GM08714 (cell line): ENCODE measurements at regions not wholly inside any gene's neighbourhood (a gene's known extent, or its start where the extent isn't known, plus 50 kb on each side); places are given as distances from the start of the nearest gene placed in this dataset.
"Not testable (repeated sequence)": the region's sequence is repeated elsewhere in the genome, so short reads cannot be mapped to it uniquely, and the experiment has no call there.

Source experiments
- H3K4me3 ChIP-seq: fragments of 200-500 bp; sonication (Bioruptor generic); 2 replicates; pipeline ENCODE4 v1.5.1; 2014; ENCODE audit warnings: mild to moderate bottlenecking, low read length, inconsistent platforms
- ZNF274 ChIP-seq: IDR thresholded peaks from 2 replicates; pipeline ENCODE4 v1.6.1; 2012; ENCODE audit warnings: mild to moderate bottlenecking, low read depth, low read length

DNA sequence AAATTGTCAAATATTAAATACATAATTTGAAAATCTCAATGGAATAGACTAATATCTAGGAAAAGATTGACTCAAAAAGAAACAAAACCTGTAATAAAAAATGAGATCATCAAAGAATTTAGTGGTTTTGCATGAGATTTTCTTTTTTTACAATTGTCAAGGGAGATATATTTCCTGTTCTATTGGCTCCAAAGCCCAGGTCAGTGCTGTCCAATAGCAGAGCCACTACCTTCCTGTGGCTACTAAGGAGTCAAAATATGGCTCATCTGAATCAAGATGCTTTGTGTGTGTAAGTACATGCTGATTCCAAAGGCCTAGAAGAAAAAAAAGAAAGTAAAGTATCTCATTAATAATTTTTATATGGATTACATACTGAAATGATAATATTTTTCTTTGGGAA is 191.9 kb downstream of the C7orf25 start:
- no peak overlapping the region for H3K4me3 ChIP-seq
- TF ChIP-seq ZNF274, result no peak

DNA sequence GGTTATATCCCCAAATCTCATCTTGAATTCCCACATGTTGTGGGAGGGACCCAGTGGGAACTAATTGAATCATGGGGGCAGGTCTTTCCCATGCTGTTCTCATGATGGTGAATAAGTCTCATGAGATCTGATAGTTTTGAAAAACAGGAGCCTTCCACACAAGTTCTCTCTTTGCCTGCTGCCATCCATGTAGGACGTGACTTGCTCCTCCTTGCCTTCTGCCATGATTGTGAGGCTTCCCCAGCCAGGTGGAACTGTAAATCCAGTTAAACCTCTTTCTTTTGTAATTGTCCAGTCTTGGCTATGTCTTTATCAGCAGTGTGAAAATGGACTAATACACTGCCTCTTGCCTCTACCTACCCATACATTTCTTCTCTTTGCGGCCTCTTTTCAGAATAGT is 193.4 kb downstream of the C7orf25 start:
- not testable (repeated sequence) for H3K4me3 ChIP-seq

DNA sequence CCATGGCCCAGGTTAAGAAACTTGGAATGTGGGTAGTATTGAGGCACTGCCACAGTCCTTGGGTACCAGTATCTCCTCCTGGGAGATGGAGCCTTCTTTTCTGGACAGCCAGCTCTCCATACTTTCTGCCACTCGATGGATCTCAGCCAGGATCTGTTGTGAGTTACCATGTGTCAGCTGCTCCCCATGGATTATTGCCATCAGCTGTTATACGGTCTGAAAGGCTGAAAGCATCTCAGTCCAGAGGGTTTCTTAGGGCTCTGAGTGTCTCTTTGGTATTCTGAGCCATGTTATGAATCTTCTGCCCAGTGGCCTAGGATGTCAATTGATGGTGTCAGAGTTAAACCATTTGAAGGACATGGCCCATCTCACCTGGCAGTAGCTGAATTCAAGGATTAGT is 197.5 kb downstream of the C7orf25 start:
- TF ChIP-seq ZNF274, result no peak
- H3K4me3 ChIP-seq, result no peak overlapping the region

DNA sequence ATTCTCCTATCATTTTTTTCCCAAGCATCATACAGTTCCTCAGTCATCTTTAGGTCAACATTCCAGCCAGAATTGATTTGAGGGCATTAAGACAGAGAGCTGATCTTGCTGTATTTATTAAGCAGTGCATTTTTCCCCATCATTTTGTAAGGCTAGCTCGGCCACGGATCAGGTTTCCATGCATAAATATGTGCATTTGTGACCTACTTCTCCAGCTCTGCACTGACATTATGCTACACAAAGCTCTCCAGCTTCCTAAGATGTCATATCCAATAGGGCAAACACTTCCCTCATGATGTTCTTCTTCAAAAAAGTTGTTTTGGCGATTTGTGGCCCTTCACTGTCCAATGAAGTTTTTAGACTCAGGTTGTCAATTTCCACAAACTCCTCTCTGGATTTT is 202.6 kb downstream of the C7orf25 start:
- no peak for TF ChIP-seq ZNF274
- H3K4me3 ChIP-seq, result no peak overlapping the region

DNA sequence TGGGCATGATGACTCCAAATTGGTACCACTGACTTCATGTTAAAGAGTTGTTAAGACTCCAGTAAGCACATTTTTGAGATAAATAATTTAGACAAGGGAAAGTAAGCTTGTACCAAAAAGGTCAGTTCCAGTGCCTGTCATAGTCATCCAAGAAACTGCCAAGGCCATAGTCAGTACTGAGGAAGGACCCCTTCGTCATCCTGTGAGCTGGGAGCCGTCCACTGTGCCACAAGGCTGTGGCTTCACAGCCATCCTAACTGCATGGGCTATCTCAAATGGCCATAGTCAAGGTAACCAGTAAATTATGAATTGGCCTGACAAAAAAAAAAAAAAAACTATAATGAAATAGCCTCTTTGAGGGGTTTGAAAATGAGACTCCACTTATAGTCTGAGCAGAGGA is 207.2 kb downstream of the C7orf25 start:
- TF ChIP-seq ZNF274, result no peak
- H3K4me3 ChIP-seq, result no peak overlapping the region

DNA sequence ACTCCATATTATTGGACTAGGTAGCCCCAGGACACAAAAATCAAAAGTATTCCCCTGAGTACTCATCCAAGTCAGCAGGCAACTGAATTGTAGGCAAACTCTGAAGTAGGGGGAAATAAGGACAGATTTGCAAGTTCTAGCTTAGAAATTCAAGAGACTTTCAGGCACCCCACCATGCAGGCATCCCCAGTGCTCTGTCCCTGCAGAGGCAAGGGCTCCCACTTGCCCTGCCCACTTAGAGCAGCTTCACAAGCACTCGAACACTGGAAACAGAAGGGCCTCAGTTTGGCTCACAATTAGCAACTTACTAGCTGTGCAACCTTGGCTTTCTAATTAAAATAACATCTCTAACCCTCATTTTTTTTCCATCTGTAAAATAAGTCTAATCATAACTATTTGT is 209.2 kb downstream of the C7orf25 start:
- H3K4me3 ChIP-seq, result no peak overlapping the region
- TF ChIP-seq ZNF274, result no peak

GRCh38 chr7:42700406-42701327 is 211.2 kb downstream of the C7orf25 start:
- no peak for TF ChIP-seq ZNF274
- no peak overlapping the region for H3K4me3 ChIP-seq

DNA sequence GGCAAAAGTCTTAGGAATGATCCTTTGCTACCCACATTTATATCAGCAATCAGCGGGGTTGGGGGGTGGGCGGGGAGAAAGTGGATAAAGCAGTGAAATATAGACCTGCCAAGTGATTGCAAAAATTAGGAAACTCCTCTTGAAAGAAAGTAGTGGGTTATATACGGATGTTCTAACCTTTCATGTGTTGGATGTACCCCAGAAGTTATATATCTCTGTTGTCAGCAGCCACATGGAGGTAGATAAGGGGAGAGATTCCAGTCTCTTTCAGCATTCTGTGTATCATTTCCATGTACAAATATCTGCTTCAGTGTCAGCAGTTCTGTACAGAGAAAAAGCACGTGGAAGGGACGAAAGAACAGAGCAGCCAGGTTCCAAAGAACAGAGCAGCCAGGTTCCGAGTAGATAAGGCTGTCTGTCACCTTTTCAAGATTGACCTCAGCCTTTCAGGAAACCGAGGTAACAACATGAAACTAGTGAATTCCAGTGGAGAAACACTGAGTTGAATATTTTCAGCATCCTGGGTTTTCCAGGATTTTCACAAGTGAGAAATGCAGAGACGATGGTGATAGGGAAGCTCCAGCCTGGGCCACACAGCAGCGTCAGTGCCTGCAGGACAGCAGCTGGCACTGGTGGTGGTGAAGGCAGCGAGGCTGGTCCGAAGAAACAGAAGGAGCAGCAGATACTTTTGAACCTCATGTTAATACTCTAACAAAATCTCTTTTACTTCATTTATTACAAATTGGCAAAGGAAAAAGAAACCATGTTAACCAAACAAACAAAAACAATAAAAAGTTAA is 212.3 kb downstream of the C7orf25 start:
- no peak overlapping the region for H3K4me3 ChIP-seq
- TF ChIP-seq ZNF274, result no peak

GRCh38 chr7:42698600-42699374 is 213.1 kb downstream of the C7orf25 start:
- TF ChIP-seq ZNF274, result no peak
- H3K4me3 ChIP-seq, result no peak overlapping the region

DNA sequence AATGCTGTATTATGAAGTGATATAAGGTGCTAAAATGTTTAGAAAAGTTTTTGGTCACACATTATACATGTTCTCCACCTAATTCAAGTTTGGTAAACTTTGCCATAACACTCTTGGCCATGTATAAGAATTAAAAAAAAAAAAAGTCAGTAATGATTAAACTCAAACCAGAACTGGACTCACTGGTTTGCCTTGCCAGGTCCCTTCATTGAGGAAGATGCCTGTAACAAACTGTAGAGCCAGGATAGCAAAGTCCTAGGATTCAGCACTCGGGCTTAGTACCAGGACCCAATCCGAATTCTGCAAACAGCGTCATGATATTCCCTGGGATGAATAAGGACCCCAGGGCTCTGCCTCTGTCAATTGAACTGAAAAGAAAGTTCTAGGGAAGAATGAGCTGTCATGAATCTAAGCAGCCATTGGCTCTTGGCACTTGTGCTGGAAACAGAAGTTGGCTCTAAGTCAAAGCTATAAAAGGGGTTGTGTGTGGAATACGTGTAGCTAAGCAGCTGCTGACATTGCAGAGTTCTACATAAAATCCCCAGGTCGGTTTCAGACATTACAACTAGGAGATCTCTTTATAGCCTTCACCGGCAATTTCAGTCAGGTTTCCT is 216.9 kb downstream of the C7orf25 start:
- H3K4me3 ChIP-seq, result no peak overlapping the region
- TF ChIP-seq ZNF274, result no peak

GRCh38 chr7:42693722-42694121 is 218.1 kb downstream of the C7orf25 start:
- TF ChIP-seq ZNF274, result no peak
- H3K4me3 ChIP-seq, result no peak overlapping the region

DNA sequence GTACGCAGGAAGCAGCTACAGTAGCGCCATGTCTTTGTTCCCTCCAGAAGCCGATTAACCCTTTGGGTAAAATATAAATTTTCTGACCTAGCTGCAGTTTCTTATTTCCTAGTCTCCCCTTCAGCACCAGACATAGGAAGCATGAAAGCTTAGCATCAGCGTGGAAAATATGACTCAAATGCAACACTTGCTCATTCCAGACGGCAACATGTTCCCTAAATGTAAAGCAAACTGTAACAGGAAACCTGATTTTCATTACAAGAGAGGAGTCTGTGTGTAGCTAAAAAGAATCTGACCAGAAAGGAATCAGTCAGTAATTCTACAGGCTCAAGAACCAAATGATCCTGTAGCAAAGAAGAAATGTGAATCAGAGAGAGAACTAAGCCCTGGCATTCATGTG is 219.2 kb downstream of the C7orf25 start:
- TF ChIP-seq ZNF274, result no peak

GRCh38 chr7:42690794-42691639 is 220.9 kb downstream of the C7orf25 start:
- no peak for TF ChIP-seq ZNF274
- H3K4me3 ChIP-seq, result no peak overlapping the region

More for the DNA sequence above, 219.2 kb downstream of the C7orf25 start:
- H3K4me3 ChIP-seq, result no peak overlapping the region
